SK-N-SH treated with all-trans-retinoic acid at 6 μM for 48 hours (cell line): ENCODE measurements at regions not wholly inside any gene's neighbourhood (a gene's known extent, or its start where the extent isn't known, plus 50 kb on each side); places are given as distances from the start of the nearest gene placed in this dataset.

Source experiments
- ATAC-seq: fragments of 200-7000 bp; cut with Tn5 transposase; 3 replicates; pipeline ENCODE4 v1.9.1; 2020; ENCODE audit warnings: mild to moderate bottlenecking, moderate library complexity
- BACH2 ChIP-seq: fragments of 250-450 bp; sonication (Bioruptor Pico); IDR thresholded peaks from 2 replicates; pipeline ENCODE4 v1.9.0; 2021; ENCODE audit warnings: mild to moderate bottlenecking, borderline replicate concordance
- CREB5 ChIP-seq: fragments of 250-450 bp; sonication (Bioruptor Pico); IDR thresholded peaks from 2 replicates; pipeline ENCODE4 v1.5.1; 2020; ENCODE audit warnings: low read depth, mild to moderate bottlenecking, moderate library complexity
- CSDC2 ChIP-seq: fragments of 250-450 bp; sonication (Bioruptor Pico); IDR thresholded peaks from 2 replicates; pipeline ENCODE4 v1.5.0; 2020; ENCODE audit warnings: mild to moderate bottlenecking, moderate library complexity
- GLIS3 ChIP-seq: fragments of 250-450 bp; sonication (Bioruptor Pico); IDR thresholded peaks from 2 replicates; pipeline ENCODE4 v1.5.0; 2020; ENCODE audit warnings: mild to moderate bottlenecking, moderate library complexity
- OSR1 ChIP-seq: fragments of 250-450 bp; sonication (Bioruptor Pico); IDR thresholded peaks from 2 replicates; pipeline ENCODE4 v1.8.0; 2022; ENCODE audit warnings: moderate library complexity, mild to moderate bottlenecking, inconsistent platforms
- PATZ1 ChIP-seq: fragments of 250-450 bp; sonication (Bioruptor Pico); IDR thresholded peaks from 2 replicates; pipeline ENCODE4 v1.8.0; 2020; ENCODE audit warnings: mild to moderate bottlenecking, moderate library complexity, borderline replicate concordance
- PPARA ChIP-seq: fragments of 250-450 bp; sonication (Bioruptor Pico); IDR thresholded peaks from 2 replicates; pipeline ENCODE4 v1.5.0; 2020; ENCODE audit warnings: mild to moderate bottlenecking, borderline replicate concordance
- RARB ChIP-seq: fragments of 250-450 bp; sonication (Bioruptor Pico); IDR thresholded peaks from 2 replicates; pipeline ENCODE4 v1.8.0; 2021; ENCODE audit warnings: mild to moderate bottlenecking, moderate library complexity
- SNAI2 ChIP-seq: fragments of 250-450 bp; sonication (Bioruptor Pico); IDR thresholded peaks from 2 replicates; pipeline ENCODE4 v1.5.0; 2020; ENCODE audit warnings: mild to moderate bottlenecking, moderate library complexity
- TCF4 ChIP-seq: fragments of 250-450 bp; sonication (Bioruptor Pico); IDR thresholded peaks from 2 replicates; pipeline ENCODE4 v1.8.0; 2021; ENCODE audit warnings: mild to moderate bottlenecking, moderate library complexity, borderline replicate concordance
- TOX ChIP-seq: fragments of 250-450 bp; sonication (Bioruptor Pico); IDR thresholded peaks from 2 replicates; pipeline ENCODE4 v1.8.0; 2021; ENCODE audit warnings: mild to moderate bottlenecking, moderate library complexity, borderline replicate concordance
- ZC3H10 ChIP-seq: fragments of 250-450 bp; sonication (Bioruptor Pico); IDR thresholded peaks from 2 replicates; pipeline ENCODE4 v1.5.1; 2021; ENCODE audit warnings: mild to moderate bottlenecking, moderate library complexity
- ZFP3 ChIP-seq: fragments of 250-450 bp; sonication (Bioruptor Pico); IDR thresholded peaks from 2 replicates; pipeline ENCODE4 v1.5.0; 2020; ENCODE audit warnings: mild to moderate bottlenecking, moderate library complexity
- ZFP30 ChIP-seq: fragments of 450-650 bp; formaldehyde crosslinking; IDR thresholded peaks from 2 replicates; pipeline ENCODE4 v1.5.0; 2022; ENCODE audit warnings: mild to moderate bottlenecking, moderate library complexity
- ZNF565 ChIP-seq: fragments of 450-650 bp; formaldehyde crosslinking; conservative IDR thresholded peaks from 2 replicates; pipeline ENCODE4 v1.5.0; 2020; ENCODE audit warnings: low read depth, mild to moderate bottlenecking, moderate library complexity
- ZNF70 ChIP-seq: fragments of 450-650 bp; formaldehyde crosslinking; IDR thresholded peaks from 2 replicates; pipeline ENCODE4 v1.5.0; 2020; ENCODE audit warnings: mild to moderate bottlenecking, moderate library complexity
- ZNF8 ChIP-seq: fragments of 450-650 bp; formaldehyde crosslinking; IDR thresholded peaks from 2 replicates; pipeline ENCODE4 v1.5.0; 2020; ENCODE audit warnings: mild to moderate bottlenecking, moderate library complexity
- TF ChIP-seq, protein P1 (sequence below): fragments of 250-450 bp; sonication (Bioruptor Pico); IDR thresholded peaks from 2 replicates; pipeline ENCODE4 v1.5.0; 2020; ENCODE audit warnings: mild to moderate bottlenecking, moderate library complexity
- TF ChIP-seq, protein P2 (sequence below): fragments of 250-450 bp; sonication (Bioruptor Pico); IDR thresholded peaks from 2 replicates; pipeline ENCODE4 v1.8.0; 2021; ENCODE audit warnings: low read depth, mild to moderate bottlenecking, moderate library complexity, borderline replicate concordance
- TF ChIP-seq, protein P3 (sequence below): fragments of 250-450 bp; sonication (Bioruptor Pico); IDR thresholded peaks from 2 replicates; pipeline ENCODE4 v1.5.1; 2021; ENCODE audit warnings: mild to moderate bottlenecking, moderate library complexity

DNA sequence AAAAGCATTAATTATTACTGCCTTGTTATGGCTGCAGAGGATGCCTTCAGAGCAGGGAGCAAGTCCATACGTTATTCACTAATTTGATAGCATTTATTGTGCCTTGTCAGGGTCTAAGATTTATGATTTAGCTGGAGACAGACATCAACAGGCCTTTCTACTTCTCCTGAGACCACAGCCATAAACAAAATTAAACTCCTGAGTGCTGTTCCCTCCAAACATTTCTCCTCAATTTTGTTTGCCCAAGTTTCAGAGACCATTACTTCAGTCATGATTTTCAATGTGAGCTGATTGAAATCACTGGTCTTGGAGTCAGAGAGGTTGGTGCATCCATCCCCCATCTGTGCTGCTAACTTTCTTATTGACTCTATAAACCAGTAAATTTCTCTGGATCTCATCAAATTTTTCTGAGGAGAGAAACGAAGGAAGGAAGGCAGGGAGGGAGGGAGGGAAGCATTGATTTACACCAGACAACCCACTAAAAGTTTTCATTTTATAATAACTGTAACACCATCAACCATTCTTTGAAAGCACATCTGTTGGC lies 423.6 kb upstream of the CDH11 start:
- peak; percentile 6; the same call in 2 of the 3 replicates for ATAC-seq
- TF ChIP-seq ZC3H10 (0 out of 2 replicates have a peak, but pooled peaks have one; percentile 18), OSR1 (no peak)

GRCh38 chr16:65543781-65544740 lies 422.2 kb upstream of the CDH11 start:
- ATAC-seq: no peak
- TF ChIP-seq CREB5 (CRISPR knock-in tag): no peak
- TF ChIP-seq, protein P1, sequence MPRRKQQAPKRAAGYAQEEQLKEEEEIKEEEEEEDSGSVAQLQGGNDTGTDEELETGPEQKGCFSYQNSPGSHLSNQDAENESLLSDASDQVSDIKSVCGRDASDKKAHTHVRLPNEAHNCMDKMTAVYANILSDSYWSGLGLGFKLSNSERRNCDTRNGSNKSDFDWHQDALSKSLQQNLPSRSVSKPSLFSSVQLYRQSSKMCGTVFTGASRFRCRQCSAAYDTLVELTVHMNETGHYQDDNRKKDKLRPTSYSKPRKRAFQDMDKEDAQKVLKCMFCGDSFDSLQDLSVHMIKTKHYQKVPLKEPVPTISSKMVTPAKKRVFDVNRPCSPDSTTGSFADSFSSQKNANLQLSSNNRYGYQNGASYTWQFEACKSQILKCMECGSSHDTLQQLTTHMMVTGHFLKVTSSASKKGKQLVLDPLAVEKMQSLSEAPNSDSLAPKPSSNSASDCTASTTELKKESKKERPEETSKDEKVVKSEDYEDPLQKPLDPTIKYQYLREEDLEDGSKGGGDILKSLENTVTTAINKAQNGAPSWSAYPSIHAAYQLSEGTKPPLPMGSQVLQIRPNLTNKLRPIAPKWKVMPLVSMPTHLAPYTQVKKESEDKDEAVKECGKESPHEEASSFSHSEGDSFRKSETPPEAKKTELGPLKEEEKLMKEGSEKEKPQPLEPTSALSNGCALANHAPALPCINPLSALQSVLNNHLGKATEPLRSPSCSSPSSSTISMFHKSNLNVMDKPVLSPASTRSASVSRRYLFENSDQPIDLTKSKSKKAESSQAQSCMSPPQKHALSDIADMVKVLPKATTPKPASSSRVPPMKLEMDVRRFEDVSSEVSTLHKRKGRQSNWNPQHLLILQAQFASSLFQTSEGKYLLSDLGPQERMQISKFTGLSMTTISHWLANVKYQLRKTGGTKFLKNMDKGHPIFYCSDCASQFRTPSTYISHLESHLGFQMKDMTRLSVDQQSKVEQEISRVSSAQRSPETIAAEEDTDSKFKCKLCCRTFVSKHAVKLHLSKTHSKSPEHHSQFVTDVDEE (CRISPR knock-in tag): no peak
- no peak for TF ChIP-seq SNAI2 (CRISPR knock-in tag)
- TF ChIP-seq, all 23 proteins: peak for 0

GRCh38 chr16:65541646-65542045 lies 419.8 kb upstream of the CDH11 start:
- no peak for ATAC-seq
- no peak for TF ChIP-seq ZFP30
- TF ChIP-seq, protein P2, sequence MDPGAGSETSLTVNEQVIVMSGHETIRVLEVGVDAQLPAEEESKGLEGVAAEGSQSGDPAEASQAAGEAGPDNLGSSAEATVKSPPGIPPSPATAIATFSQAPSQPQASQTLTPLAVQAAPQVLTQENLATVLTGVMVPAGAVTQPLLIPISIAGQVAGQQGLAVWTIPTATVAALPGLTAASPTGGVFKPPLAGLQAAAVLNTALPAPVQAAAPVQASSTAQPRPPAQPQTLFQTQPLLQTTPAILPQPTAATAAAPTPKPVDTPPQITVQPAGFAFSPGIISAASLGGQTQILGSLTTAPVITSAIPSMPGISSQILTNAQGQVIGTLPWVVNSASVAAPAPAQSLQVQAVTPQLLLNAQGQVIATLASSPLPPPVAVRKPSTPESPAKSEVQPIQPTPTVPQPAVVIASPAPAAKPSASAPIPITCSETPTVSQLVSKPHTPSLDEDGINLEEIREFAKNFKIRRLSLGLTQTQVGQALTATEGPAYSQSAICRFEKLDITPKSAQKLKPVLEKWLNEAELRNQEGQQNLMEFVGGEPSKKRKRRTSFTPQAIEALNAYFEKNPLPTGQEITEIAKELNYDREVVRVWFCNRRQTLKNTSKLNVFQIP (CRISPR knock-in tag): no peak
- no peak for TF ChIP-seq ZFP3
- TF ChIP-seq TOX (CRISPR knock-in tag): no peak
- no peak for TF ChIP-seq TCF4 (CRISPR knock-in tag)
- no peak for TF ChIP-seq ZC3H10
- no peak for TF ChIP-seq BACH2
- TF ChIP-seq PPARA (CRISPR knock-in tag): no peak

- TF ChIP-seq TCF4 (CRISPR knock-in tag) (no peak), ZNF565 (CRISPR knock-in tag) (no peak)
- no peak for ATAC-seq
Observed at GRCh38 chr16:65540901-65541300, 419.0 kb upstream of the CDH11 start.

- TF ChIP-seq RARB (CRISPR knock-in tag) (no peak), CSDC2 (no peak), CREB5 (CRISPR knock-in tag) (no peak), TOX (CRISPR knock-in tag) (no peak), ZFP30 (no peak), BACH2 (no peak), ZNF8 (CRISPR knock-in tag) (no peak), SNAI2 (CRISPR knock-in tag) (no peak), ZNF70 (CRISPR knock-in tag) (no peak), GLIS3 (CRISPR knock-in tag) (no peak), ZNF565 (CRISPR knock-in tag) (no peak), PPARA (CRISPR knock-in tag) (no peak), ZFP3 (no peak), PATZ1 (no peak), TCF4 (CRISPR knock-in tag) (no peak)
- TF ChIP-seq, protein P3, sequence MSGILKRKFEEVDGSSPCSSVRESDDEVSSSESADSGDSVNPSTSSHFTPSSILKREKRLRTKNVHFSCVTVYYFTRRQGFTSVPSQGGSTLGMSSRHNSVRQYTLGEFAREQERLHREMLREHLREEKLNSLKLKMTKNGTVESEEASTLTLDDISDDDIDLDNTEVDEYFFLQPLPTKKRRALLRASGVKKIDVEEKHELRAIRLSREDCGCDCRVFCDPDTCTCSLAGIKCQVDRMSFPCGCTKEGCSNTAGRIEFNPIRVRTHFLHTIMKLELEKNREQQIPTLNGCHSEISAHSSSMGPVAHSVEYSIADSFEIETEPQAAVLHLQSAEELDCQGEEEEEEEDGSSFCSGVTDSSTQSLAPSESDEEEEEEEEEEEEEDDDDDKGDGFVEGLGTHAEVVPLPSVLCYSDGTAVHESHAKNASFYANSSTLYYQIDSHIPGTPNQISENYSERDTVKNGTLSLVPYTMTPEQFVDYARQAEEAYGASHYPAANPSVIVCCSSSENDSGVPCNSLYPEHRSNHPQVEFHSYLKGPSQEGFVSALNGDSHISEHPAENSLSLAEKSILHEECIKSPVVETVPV (CRISPR knock-in tag): no peak
- ATAC-seq: no peak
Observed at GRCh38 chr16:65538976-65539375, 417.1 kb upstream of the CDH11 start.
